ENCODE measurements at regions not wholly inside any gene's neighbourhood (a gene's known extent, or its start where the extent isn't known, plus 50 kb on each side); places are given as distances from the start of the nearest gene placed in this dataset.
"Not testable (repeated sequence)": the region's sequence is repeated elsewhere in the genome, so short reads cannot be mapped to it uniquely, and the experiment has no call there.

- no peaks in the 10 kb centered on the region for H3K36me3 ChIP-seq (ENCODE audit: control insufficient read depth, insufficient read depth, low read length, severe bottlenecking)
- H3K9me3 ChIP-seq (ENCODE audit: control insufficient read depth, low read length) = no peaks in the 10 kb centered on the region
- no peaks in the 10 kb centered on the region for H3K27me3 ChIP-seq (replicated peaks; ENCODE audit: control insufficient read depth, insufficient read depth, low read length)
- DNase-seq (ENCODE audit: low read depth) = no peak
- H3K9ac ChIP-seq (ENCODE audit: low read length) = no peak overlapping the region
- H3K4me1 ChIP-seq (ENCODE audit: control insufficient read depth, insufficient read depth, low read length) = no peaks in the 10 kb centered on the region
- H3K4me3 ChIP-seq (ENCODE audit: low read length) = no peak overlapping the region
Measured at GRCh38 chr1:173301507-173301906, 94.4 kb upstream of the TNFSF4 start.

- no peaks in the 10 kb centered on the region for H3K4me1 ChIP-seq (ENCODE audit: control insufficient read depth, insufficient read depth, low read length)
- H3K27me3 ChIP-seq (replicated peaks; ENCODE audit: control insufficient read depth, insufficient read depth, low read length) = no peaks in the 10 kb centered on the region
- no peaks in the 10 kb centered on the region for H3K36me3 ChIP-seq (ENCODE audit: control insufficient read depth, insufficient read depth, low read length, severe bottlenecking)
- no peaks in the 10 kb centered on the region for H3K9me3 ChIP-seq (ENCODE audit: control insufficient read depth, low read length)
- no peak overlapping the region for H3K9ac ChIP-seq (ENCODE audit: low read length)
- DNase-seq (ENCODE audit: low read depth) = no peak
- H3K4me3 ChIP-seq (ENCODE audit: low read length) = no peak overlapping the region
Measured at GRCh38 chr1:173302366-173302765, 95.2 kb upstream of the TNFSF4 start.

- H3K4me3 ChIP-seq (ENCODE audit: low read length) = no peak overlapping the region
- H3K9me3 ChIP-seq (ENCODE audit: control insufficient read depth, low read length) = no peaks in the 10 kb centered on the region
- no peaks in the 10 kb centered on the region for H3K36me3 ChIP-seq (ENCODE audit: control insufficient read depth, insufficient read depth, low read length, severe bottlenecking)
- no peaks in the 10 kb centered on the region for H3K27me3 ChIP-seq (replicated peaks; ENCODE audit: control insufficient read depth, insufficient read depth, low read length)
- no peak overlapping the region for H3K9ac ChIP-seq (ENCODE audit: low read length)
- DNase-seq (ENCODE audit: low read depth) = no peak
- no peaks in the 10 kb centered on the region for H3K4me1 ChIP-seq (ENCODE audit: control insufficient read depth, insufficient read depth, low read length)
Measured at GRCh38 chr1:173302890-173303829, 96.0 kb upstream of the TNFSF4 start.

- Histone ChIP-seq H3K4me1 (ENCODE audit: control insufficient read depth, insufficient read depth, low read length) (no peaks in the 10 kb centered on the region), H3K36me3 (ENCODE audit: control insufficient read depth, insufficient read depth, low read length, severe bottlenecking) (no peaks in the 10 kb centered on the region), H3K27me3 (replicated peaks; ENCODE audit: control insufficient read depth, insufficient read depth, low read length) (no peaks in the 10 kb centered on the region), H3K4me3 (ENCODE audit: low read length) (no peak overlapping the region), H3K9me3 (ENCODE audit: control insufficient read depth, low read length) (no peaks in the 10 kb centered on the region), H3K9ac (ENCODE audit: low read length) (no peak overlapping the region)
- no peak for DNase-seq (ENCODE audit: low read depth)
Measured at GRCh38 chr1:173303984-173304383, 96.9 kb upstream of the TNFSF4 start.

GRCh38 chr1:173304529-173305227, 97.5 kb upstream of the TNFSF4 start:
- no peak for DNase-seq (ENCODE audit: low read depth)
- Histone ChIP-seq H3K27me3 (replicated peaks; ENCODE audit: control insufficient read depth, insufficient read depth, low read length) (no peaks in the 10 kb centered on the region), H3K9me3 (ENCODE audit: control insufficient read depth, low read length) (no peaks in the 10 kb centered on the region), H3K4me3 (ENCODE audit: low read length) (no peak overlapping the region), H3K4me1 (ENCODE audit: control insufficient read depth, insufficient read depth, low read length) (no peaks in the 10 kb centered on the region), H3K36me3 (ENCODE audit: control insufficient read depth, insufficient read depth, low read length, severe bottlenecking) (no peaks in the 10 kb centered on the region), H3K9ac (ENCODE audit: low read length) (no peak overlapping the region)

GRCh38 chr1:173307845-173308244, 100.7 kb upstream of the TNFSF4 start:
- no peaks in the 10 kb centered on the region for H3K27me3 ChIP-seq (replicated peaks; ENCODE audit: control insufficient read depth, insufficient read depth, low read length)

GRCh38 chr1:173314656-173315055, 107.5 kb upstream of the TNFSF4 start:
- no peaks in the 10 kb centered on the region for H3K27me3 ChIP-seq (replicated peaks; ENCODE audit: control insufficient read depth, insufficient read depth, low read length)
- H3K36me3 ChIP-seq (ENCODE audit: control insufficient read depth, insufficient read depth, low read length, severe bottlenecking) = no peaks in the 10 kb centered on the region
- no peak overlapping the region for H3K9ac ChIP-seq (ENCODE audit: low read length)
- no peak for DNase-seq (ENCODE audit: low read depth)
- no peak overlapping the region for H3K4me3 ChIP-seq (ENCODE audit: low read length)
- no peaks in the 10 kb centered on the region for H3K4me1 ChIP-seq (ENCODE audit: control insufficient read depth, insufficient read depth, low read length)
- no peaks in the 10 kb centered on the region for H3K9me3 ChIP-seq (ENCODE audit: control insufficient read depth, low read length)

More at GRCh38 chr1:173307845-173308244, 100.7 kb upstream of the TNFSF4 start:
- H3K9ac ChIP-seq (ENCODE audit: low read length) = no peak overlapping the region
- DNase-seq (ENCODE audit: low read depth) = no peak
- H3K4me1 ChIP-seq (ENCODE audit: control insufficient read depth, insufficient read depth, low read length) = no peaks in the 10 kb centered on the region
- H3K36me3 ChIP-seq (ENCODE audit: control insufficient read depth, insufficient read depth, low read length, severe bottlenecking) = no peaks in the 10 kb centered on the region
- no peaks in the 10 kb centered on the region for H3K9me3 ChIP-seq (ENCODE audit: control insufficient read depth, low read length)
- H3K4me3 ChIP-seq (ENCODE audit: low read length) = no peak overlapping the region

- H3K9me3 ChIP-seq (ENCODE audit: control insufficient read depth, low read length) = no peaks in the 10 kb centered on the region
- H3K4me1 ChIP-seq (ENCODE audit: control insufficient read depth, insufficient read depth, low read length) = no peaks in the 10 kb centered on the region
- no peaks in the 10 kb centered on the region for H3K36me3 ChIP-seq (ENCODE audit: control insufficient read depth, insufficient read depth, low read length, severe bottlenecking)
- no peaks in the 10 kb centered on the region for H3K27me3 ChIP-seq (replicated peaks; ENCODE audit: control insufficient read depth, insufficient read depth, low read length)
- H3K9ac ChIP-seq (ENCODE audit: low read length) = no peak overlapping the region
- no peak overlapping the region for H3K4me3 ChIP-seq (ENCODE audit: low read length)
- no peak for DNase-seq (ENCODE audit: low read depth)
Measured at GRCh38 chr1:173315296-173315695, 108.2 kb upstream of the TNFSF4 start.

- H3K4me1 ChIP-seq (ENCODE audit: control insufficient read depth, insufficient read depth, low read length) = no peaks in the 10 kb centered on the region
- H3K36me3 ChIP-seq (ENCODE audit: control insufficient read depth, insufficient read depth, low read length, severe bottlenecking) = no peaks in the 10 kb centered on the region
- no peaks in the 10 kb centered on the region for H3K27me3 ChIP-seq (replicated peaks; ENCODE audit: control insufficient read depth, insufficient read depth, low read length)
- H3K9ac ChIP-seq (ENCODE audit: low read length) = no peak overlapping the region
- DNase-seq (ENCODE audit: low read depth) = no peak
- no peak overlapping the region for H3K4me3 ChIP-seq (ENCODE audit: low read length)
- H3K9me3 ChIP-seq (ENCODE audit: control insufficient read depth, low read length) = peaks cover 3% of the 10 kb centered on the region
Measured at GRCh38 chr1:173318788-173319187, 111.7 kb upstream of the TNFSF4 start.

- not testable (repeated sequence) for H3K36me3 ChIP-seq (ENCODE audit: control insufficient read depth, insufficient read depth, low read length, severe bottlenecking); DNase-seq (ENCODE audit: low read depth); H3K9ac ChIP-seq (ENCODE audit: low read length)
Measured at GRCh38 chr1:173324352-173324751, 117.2 kb upstream of the TNFSF4 start.

GRCh38 chr1:173327987-173328386, 120.9 kb upstream of the TNFSF4 start:
- not testable (repeated sequence) for H3K27me3 ChIP-seq (replicated peaks; ENCODE audit: control insufficient read depth, insufficient read depth, low read length); H3K4me3 ChIP-seq (ENCODE audit: low read length); H3K36me3 ChIP-seq (ENCODE audit: control insufficient read depth, insufficient read depth, low read length, severe bottlenecking); DNase-seq (ENCODE audit: low read depth); H3K9me3 ChIP-seq (ENCODE audit: control insufficient read depth, low read length); H3K4me1 ChIP-seq (ENCODE audit: control insufficient read depth, insufficient read depth, low read length); H3K9ac ChIP-seq (ENCODE audit: low read length)

More at GRCh38 chr1:173324352-173324751, 117.2 kb upstream of the TNFSF4 start:
- H3K4me3 ChIP-seq (ENCODE audit: low read length); H3K27me3 ChIP-seq (replicated peaks; ENCODE audit: control insufficient read depth, insufficient read depth, low read length); H3K9me3 ChIP-seq (ENCODE audit: control insufficient read depth, low read length); H3K4me1 ChIP-seq (ENCODE audit: control insufficient read depth, insufficient read depth, low read length): not testable (repeated sequence)

Data from adipocyte (in vitro differentiated cells).